AG09319 (cell line): ENCODE measurements at regions not wholly inside any gene's neighbourhood (a gene's known extent, or its start where the extent isn't known, plus 50 kb on each side); places are given as distances from the start of the nearest gene placed in this dataset.

Experiments
- DNase-seq: peaks from one replicate; pipeline ENCODE4 v3.0.0-alpha.2; 2010; ENCODE audit warnings: low read depth; ENCODE audit errors: extremely low read depth
- CTCF ChIP-seq: IDR thresholded peaks from 2 replicates; pipeline ENCODE4 v1.5.1; 2011; ENCODE audit warnings: low read depth, mild to moderate bottlenecking, inconsistent platforms, low read length, moderate library complexity

GRCh38 chr11:62018981-62019664 lies 51.7 kb upstream of the FTH1 start:
- DNase-seq: no peak
- TF ChIP-seq CTCF: no peak

GRCh38 chr11:62017878-62018655 lies 50.6 kb upstream of the FTH1 start:
- TF ChIP-seq CTCF: no peak
- DNase-seq: no peak
